Esophagus squamous epithelium (tissue), 4 donors: ENCODE measurements at regions not wholly inside any gene's neighbourhood (a gene's known extent, or its start where the extent isn't known, plus 50 kb on each side); places are given as distances from the start of the nearest gene placed in this dataset.

Source experiments
- POLR2A ChIP-seq, 4 donors: fragments of 450-650 bp; IDR thresholded peaks; one replicate each; pipeline ENCODE4 v1.6.1; 2017; ENCODE audit warnings: antibody characterized with exemption in 4 of 4, mild to moderate bottlenecking in 4 of 4, moderate library complexity in 3 of 4
- TF ChIP-seq, protein P1 (sequence below), 6 experiments: fragments of 450-650 bp in 4 of 6; fragments of 200-600 bp in 2 of 6; sonication (generic) in 2 of 6; IDR thresholded peaks; one replicate each; pipeline ENCODE4 v1.5.1; 2016 to 2019; ENCODE audit warnings: antibody characterized with exemption in 6 of 6, mild to moderate bottlenecking in 4 of 6, moderate library complexity in 4 of 6

- TF ChIP-seq, protein P1, sequence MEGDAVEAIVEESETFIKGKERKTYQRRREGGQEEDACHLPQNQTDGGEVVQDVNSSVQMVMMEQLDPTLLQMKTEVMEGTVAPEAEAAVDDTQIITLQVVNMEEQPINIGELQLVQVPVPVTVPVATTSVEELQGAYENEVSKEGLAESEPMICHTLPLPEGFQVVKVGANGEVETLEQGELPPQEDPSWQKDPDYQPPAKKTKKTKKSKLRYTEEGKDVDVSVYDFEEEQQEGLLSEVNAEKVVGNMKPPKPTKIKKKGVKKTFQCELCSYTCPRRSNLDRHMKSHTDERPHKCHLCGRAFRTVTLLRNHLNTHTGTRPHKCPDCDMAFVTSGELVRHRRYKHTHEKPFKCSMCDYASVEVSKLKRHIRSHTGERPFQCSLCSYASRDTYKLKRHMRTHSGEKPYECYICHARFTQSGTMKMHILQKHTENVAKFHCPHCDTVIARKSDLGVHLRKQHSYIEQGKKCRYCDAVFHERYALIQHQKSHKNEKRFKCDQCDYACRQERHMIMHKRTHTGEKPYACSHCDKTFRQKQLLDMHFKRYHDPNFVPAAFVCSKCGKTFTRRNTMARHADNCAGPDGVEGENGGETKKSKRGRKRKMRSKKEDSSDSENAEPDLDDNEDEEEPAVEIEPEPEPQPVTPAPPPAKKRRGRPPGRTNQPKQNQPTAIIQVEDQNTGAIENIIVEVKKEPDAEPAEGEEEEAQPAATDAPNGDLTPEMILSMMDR (IDR thresholded peaks at IDR 0.05): no peak
- TF ChIP-seq POLR2A (IDR thresholded peaks at IDR 0.05): no peak
These were observed 628.2 kb upstream of the RBFOX1 start for GRCh38 chr16:6704306-6704930.
